ENCODE measurements at regions not wholly inside any gene's neighbourhood (a gene's known extent, or its start where the extent isn't known, plus 50 kb on each side); places are given as distances from the start of the nearest gene placed in this dataset.

- in situ Hi-C loops (cut with MboI): no loop called here
- H3K27ac ChIP-seq: no peak overlapping the region
- H3K9me2 ChIP-seq (ENCODE audit: insufficient read depth): no peaks in the 10 kb centered on the region
- H4K20me1 ChIP-seq (ENCODE audit: insufficient read depth): no peaks in the 10 kb centered on the region
- 64 to 67% methylated on average over 3 of the region's 3 CpGs for WGBS, 2 experiments (ENCODE audit: low coverage in 1 of 2, low lambda C conversion rate in 2 of 2, missing lambda C conversion rate in 2 of 2)
- no peak overlapping the region for H3K9ac ChIP-seq
- DNase-seq: no peak
- no peaks in the 10 kb centered on the region for H3K4me1 ChIP-seq (ENCODE audit: insufficient read depth)
- H3F3A ChIP-seq (ENCODE audit: insufficient read depth): no peaks in the 10 kb centered on the region
- no peak overlapping the region for H3K4me3 ChIP-seq
- no peaks in the 10 kb centered on the region for H3K9me3 ChIP-seq (ENCODE audit: low read depth)
- H3K36me3 ChIP-seq (ENCODE audit: low read depth): no peaks in the 10 kb centered on the region
- no peak overlapping the region for H3K4me2 ChIP-seq (ENCODE audit: unreplicated experiment)
- no peak overlapping the region for H2AFZ ChIP-seq
- no peaks in the 10 kb centered on the region for H3K79me2 ChIP-seq (ENCODE audit: insufficient read depth)
- TF ChIP-seq EZH2 (IDR thresholded peaks at IDR 0.05; ENCODE audit: insufficient read depth, poor library complexity, severe bottlenecking): no peak
- TF ChIP-seq EZH2phosphoT487 (IDR thresholded peaks at IDR 0.05; ENCODE audit: insufficient read depth, low read depth): no peak
- no peaks in the 10 kb centered on the region for H3K27me3 ChIP-seq (replicated peaks; ENCODE audit: insufficient read depth)
These were observed 646.6 kb upstream of the USP24 start for GRCh38 chr1:55861676-55862340.

DNA sequence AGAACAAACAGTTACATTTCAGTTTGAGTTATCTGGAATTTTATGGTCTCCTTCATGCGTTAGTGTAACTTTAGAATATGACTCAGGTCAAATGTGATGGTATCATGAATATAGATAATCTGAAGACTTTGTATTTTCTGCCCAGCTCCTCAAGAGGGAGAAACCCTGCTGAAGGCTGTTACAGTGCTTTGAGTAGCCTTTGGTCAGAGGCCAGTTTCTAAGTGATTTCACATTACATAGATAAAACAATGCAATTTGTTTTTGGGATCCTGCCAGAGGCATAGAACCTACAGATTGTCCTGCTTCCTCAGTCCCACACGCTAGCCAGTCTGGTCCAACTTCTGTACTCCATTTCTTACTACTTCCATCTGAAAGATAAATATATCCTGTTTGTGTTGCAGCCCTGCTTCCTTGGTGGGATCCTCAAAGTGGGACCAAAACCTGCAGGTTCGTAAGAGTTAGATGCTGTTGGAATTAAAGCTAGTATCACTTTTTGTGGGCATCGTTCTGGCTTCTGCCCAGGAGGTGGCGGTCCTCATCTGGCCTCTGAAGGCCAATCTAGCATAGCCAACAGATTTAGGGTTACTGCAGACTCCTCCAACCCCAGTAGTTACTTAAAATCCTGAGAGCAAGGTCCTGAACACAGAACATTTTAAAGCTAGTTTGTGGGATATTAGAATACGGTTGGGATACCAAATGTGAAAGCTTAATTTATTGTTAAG is 645.8 kb upstream of the USP24 start:
- 68 to 70% methylated on average over 6 of the region's 6 CpGs for WGBS, 2 experiments (ENCODE audit: low coverage in 1 of 2, low lambda C conversion rate in 2 of 2, missing lambda C conversion rate in 2 of 2)
- no peak for DNase-seq
- Histone ChIP-seq H3K36me3 (ENCODE audit: low read depth) (no peaks in the 10 kb centered on the region), H3K79me2 (ENCODE audit: insufficient read depth) (no peaks in the 10 kb centered on the region), H3K27ac (no peak overlapping the region), H3K9me3 (ENCODE audit: low read depth) (no peaks in the 10 kb centered on the region), H3K4me1 (ENCODE audit: insufficient read depth) (no peaks in the 10 kb centered on the region), H2AFZ (no peak overlapping the region), H3K4me3 (no peak overlapping the region), H3K9me2 (ENCODE audit: insufficient read depth) (no peaks in the 10 kb centered on the region), H3K27me3 (replicated peaks; ENCODE audit: insufficient read depth) (no peaks in the 10 kb centered on the region), H4K20me1 (ENCODE audit: insufficient read depth) (no peaks in the 10 kb centered on the region), H3K9ac (no peak overlapping the region), H3K4me2 (ENCODE audit: unreplicated experiment) (no peak overlapping the region), H3F3A (ENCODE audit: insufficient read depth) (no peaks in the 10 kb centered on the region)
- no peak for TF ChIP-seq EZH2phosphoT487 (IDR thresholded peaks at IDR 0.05; ENCODE audit: insufficient read depth, low read depth)
- TF ChIP-seq EZH2 (IDR thresholded peaks at IDR 0.05; ENCODE audit: insufficient read depth, poor library complexity, severe bottlenecking): no peak
- in situ Hi-C loops (cut with MboI): no loop called here

DNA sequence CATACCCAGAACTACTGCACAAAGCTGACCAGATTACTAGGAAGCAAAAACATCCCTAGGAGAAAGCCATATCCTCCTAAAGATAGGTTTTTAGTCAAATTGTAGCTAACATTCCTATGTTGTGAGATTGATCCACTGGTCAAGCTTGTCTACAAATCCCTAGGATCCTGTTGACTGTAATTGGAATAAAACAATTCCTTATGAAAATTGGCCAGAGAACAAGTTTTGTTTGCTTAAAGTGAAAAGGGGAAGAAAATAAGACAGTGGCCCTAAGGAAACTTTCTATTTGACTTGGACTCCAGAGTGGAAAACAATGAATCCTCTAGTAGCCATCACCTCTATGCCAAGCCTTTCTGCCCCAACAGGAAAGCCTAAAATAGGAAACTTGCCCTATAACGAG is 645.2 kb upstream of the USP24 start:
- no peaks in the 10 kb centered on the region for H4K20me1 ChIP-seq (ENCODE audit: insufficient read depth)
- no peaks in the 10 kb centered on the region for H3K79me2 ChIP-seq (ENCODE audit: insufficient read depth)
- H3K9ac ChIP-seq: no peak overlapping the region
- no peak for DNase-seq
- in situ Hi-C loops (cut with MboI): no loop called here
- H3K27ac ChIP-seq: no peak overlapping the region
- no peaks in the 10 kb centered on the region for H3K9me3 ChIP-seq (ENCODE audit: low read depth)
- H3F3A ChIP-seq (ENCODE audit: insufficient read depth): 0 out of 2 replicates have a peak, but pooled peaks cover 3% of the 10 kb centered on the region
- TF ChIP-seq EZH2phosphoT487 (IDR thresholded peaks at IDR 0.05; ENCODE audit: insufficient read depth, low read depth) (no peak), EZH2 (IDR thresholded peaks at IDR 0.05; ENCODE audit: insufficient read depth, poor library complexity, severe bottlenecking) (no peak)
- no peak overlapping the region for H2AFZ ChIP-seq
- no peak overlapping the region for H3K4me3 ChIP-seq
- H3K36me3 ChIP-seq (ENCODE audit: low read depth): no peaks in the 10 kb centered on the region
- no peaks in the 10 kb centered on the region for H3K27me3 ChIP-seq (replicated peaks; ENCODE audit: insufficient read depth)
- H3K9me2 ChIP-seq (ENCODE audit: insufficient read depth): no peaks in the 10 kb centered on the region
- H3K4me1 ChIP-seq (ENCODE audit: insufficient read depth): peaks cover 1% of the 10 kb centered on the region
- no peak overlapping the region for H3K4me2 ChIP-seq (ENCODE audit: unreplicated experiment)
- WGBS, 2 experiments (ENCODE audit: low coverage in 1 of 2, low lambda C conversion rate in 2 of 2, missing lambda C conversion rate in 2 of 2): 69 to 80% methylated on average over 1 of the region's 1 CpG

GRCh38 chr1:55854911-55855310 is 639.7 kb upstream of the USP24 start:
- H3K4me2 ChIP-seq (ENCODE audit: unreplicated experiment): peak overlapping the region; percentile 13
- no peaks in the 10 kb centered on the region for H3K27me3 ChIP-seq (replicated peaks; ENCODE audit: insufficient read depth)
- H3K79me2 ChIP-seq (ENCODE audit: insufficient read depth): no peaks in the 10 kb centered on the region
- no peak for TF ChIP-seq EZH2 (IDR thresholded peaks at IDR 0.05; ENCODE audit: insufficient read depth, poor library complexity, severe bottlenecking)
- TF ChIP-seq EZH2phosphoT487 (IDR thresholded peaks at IDR 0.05; ENCODE audit: insufficient read depth, low read depth): no peak
- no peak overlapping the region for H3K27ac ChIP-seq
- H3K4me1 ChIP-seq (ENCODE audit: insufficient read depth): peaks cover 10% of the 10 kb centered on the region
- peaks cover 11% of the 10 kb centered on the region for H3F3A ChIP-seq (ENCODE audit: insufficient read depth)
- H3K9ac ChIP-seq: no peak overlapping the region
- no peaks in the 10 kb centered on the region for H3K9me2 ChIP-seq (ENCODE audit: insufficient read depth)
- peak; percentile 36 for DNase-seq
- in situ Hi-C loops (cut with MboI): no loop called here
- H3K36me3 ChIP-seq (ENCODE audit: low read depth): no peaks in the 10 kb centered on the region
- WGBS, 2 experiments (ENCODE audit: low coverage in 1 of 2, low lambda C conversion rate in 2 of 2, missing lambda C conversion rate in 2 of 2): 66 to 67% methylated on average over 2 of the region's 2 CpGs
- no peak overlapping the region for H2AFZ ChIP-seq
- no peaks in the 10 kb centered on the region for H3K9me3 ChIP-seq (ENCODE audit: low read depth)
- H3K4me3 ChIP-seq: no peak overlapping the region
- H4K20me1 ChIP-seq (ENCODE audit: insufficient read depth): no peaks in the 10 kb centered on the region
